ENCODE measurements at regions not wholly inside any gene's neighbourhood (a gene's known extent, or its start where the extent isn't known, plus 50 kb on each side); places are given as distances from the start of the nearest gene placed in this dataset.

DNA sequence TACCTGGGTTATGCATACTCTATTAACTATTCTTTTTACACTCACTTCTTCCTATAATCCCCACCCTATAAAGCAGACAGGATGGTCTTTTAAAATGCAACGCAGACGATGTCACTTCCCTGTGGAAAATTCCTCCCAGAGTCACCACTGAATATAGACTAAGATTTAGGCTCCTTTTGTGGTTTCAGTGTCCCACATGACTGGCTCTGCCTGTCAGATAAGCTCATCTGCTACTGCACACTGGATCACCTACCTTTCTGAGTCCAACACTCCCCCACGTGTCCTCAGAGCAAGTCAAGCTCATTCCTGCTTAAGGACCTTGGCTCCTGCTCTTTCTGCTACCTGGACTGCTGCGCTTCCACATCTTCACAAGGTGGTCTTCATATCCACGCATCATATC lies 73.0 kb upstream of the SIPA1L2 start:
- Histone ChIP-seq H3K36me3 (ENCODE audit: control insufficient read depth, insufficient read depth, low read length) (no peaks in the 10 kb centered on the region), H3K9me3 (replicated peaks; ENCODE audit: control insufficient read depth, insufficient read depth, low read depth, low read length) (no peaks in the 10 kb centered on the region), H3K27ac (ENCODE audit: extremely low read depth, low read depth, low read length) (no peak overlapping the region), H3K4me2 (ENCODE audit: insufficient read depth, low read length) (no peak overlapping the region), H4K20me1 (replicated peaks; ENCODE audit: control insufficient read depth, insufficient read depth, low read length) (no peaks in the 10 kb centered on the region; the same call in 1 of the 2 replicates), H3K9me1 (ENCODE audit: control insufficient read depth, insufficient read depth, low read length) (no peaks in the 10 kb centered on the region), H3K27me3 (ENCODE audit: control insufficient read depth in 2 of 2, insufficient read depth in 2 of 2, low read length in 2 of 2) (no peaks in the 10 kb centered on the region), H3K4me1 (replicated peaks in 1 of 2; ENCODE audit: control insufficient read depth in 2 of 2, insufficient read depth in 2 of 2, low read length in 2 of 2) (no peaks in the 10 kb centered on the region; a peak in 1 of 5 replicates), H2AFZ (ENCODE audit: low read depth, low read length) (no peak overlapping the region), H3K79me2 (ENCODE audit: control insufficient read depth, insufficient read depth, low read length) (no peaks in the 10 kb centered on the region), H3K9ac (ENCODE audit: insufficient read depth in 1 of 2, low read depth in 2 of 2, low read length in 2 of 2) (no peak overlapping the region), H3K4me3 (no peak overlapping the region)
- ChIA-PET CTCF (ENCODE audit: low intra/inter-chr PET ratio) (no interaction called here), POLR2A (no interaction called here)
- no TSS peak for BruUV-seq (replicated peaks)
- DNase-seq (ENCODE audit: extremely low read depth in 1 of 4, low spot score in 3 of 4) (no peak), ATAC-seq (no peak), FAIRE-seq (no peak)
- in situ Hi-C loops (cut with MboI), result no loop called here
- WGBS (ENCODE audit: insufficient coverage, low coverage, missing lambda C conversion rate), result 0% methylated on average over 5 of the region's 5 CpGs
- intact Hi-C loops (cut with micrococcal nuclease), result no loop called here
- TF ChIP-seq, protein P1, sequence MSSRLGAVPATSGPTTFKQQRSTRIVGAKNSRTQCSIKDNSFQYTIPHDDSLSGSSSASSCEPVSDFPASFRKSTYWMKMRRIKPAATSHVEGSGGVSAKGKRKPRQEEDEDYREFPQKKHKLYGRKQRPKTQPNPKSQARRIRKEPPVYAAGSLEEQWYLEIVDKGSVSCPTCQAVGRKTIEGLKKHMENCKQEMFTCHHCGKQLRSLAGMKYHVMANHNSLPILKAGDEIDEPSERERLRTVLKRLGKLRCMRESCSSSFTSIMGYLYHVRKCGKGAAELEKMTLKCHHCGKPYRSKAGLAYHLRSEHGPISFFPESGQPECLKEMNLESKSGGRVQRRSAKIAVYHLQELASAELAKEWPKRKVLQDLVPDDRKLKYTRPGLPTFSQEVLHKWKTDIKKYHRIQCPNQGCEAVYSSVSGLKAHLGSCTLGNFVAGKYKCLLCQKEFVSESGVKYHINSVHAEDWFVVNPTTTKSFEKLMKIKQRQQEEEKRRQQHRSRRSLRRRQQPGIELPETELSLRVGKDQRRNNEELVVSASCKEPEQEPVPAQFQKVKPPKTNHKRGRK (tag; IDR thresholded peaks at IDR 0.05), result no peak
- TF ChIP-seq SAP30 (IDR thresholded peaks at IDR 0.05; ENCODE audit: borderline replicate concordance, insufficient read depth, low read depth, low read length, poor library complexity, severe bottlenecking), result no peak
- no peak for TF ChIP-seq TCF3 (CRISPR knock-in tag; IDR thresholded peaks at IDR 0.05)
- no peak for TF ChIP-seq MTF1 (CRISPR knock-in tag; IDR thresholded peaks at IDR 0.05; ENCODE audit: borderline replicate concordance)
- TF ChIP-seq ZNF707 (CRISPR knock-in tag; conservative IDR thresholded peaks at IDR 0.05), result no peak
- no peak for TF ChIP-seq ZNF143 (CRISPR knock-in tag; IDR thresholded peaks at IDR 0.05)
- no peak for TF ChIP-seq FOXP1 (CRISPR knock-in tag; IDR thresholded peaks at IDR 0.05)
- TF ChIP-seq FOXA1 (IDR thresholded peaks at IDR 0.05; ENCODE audit: borderline replicate concordance), result no peak
- TF ChIP-seq, protein P2, sequence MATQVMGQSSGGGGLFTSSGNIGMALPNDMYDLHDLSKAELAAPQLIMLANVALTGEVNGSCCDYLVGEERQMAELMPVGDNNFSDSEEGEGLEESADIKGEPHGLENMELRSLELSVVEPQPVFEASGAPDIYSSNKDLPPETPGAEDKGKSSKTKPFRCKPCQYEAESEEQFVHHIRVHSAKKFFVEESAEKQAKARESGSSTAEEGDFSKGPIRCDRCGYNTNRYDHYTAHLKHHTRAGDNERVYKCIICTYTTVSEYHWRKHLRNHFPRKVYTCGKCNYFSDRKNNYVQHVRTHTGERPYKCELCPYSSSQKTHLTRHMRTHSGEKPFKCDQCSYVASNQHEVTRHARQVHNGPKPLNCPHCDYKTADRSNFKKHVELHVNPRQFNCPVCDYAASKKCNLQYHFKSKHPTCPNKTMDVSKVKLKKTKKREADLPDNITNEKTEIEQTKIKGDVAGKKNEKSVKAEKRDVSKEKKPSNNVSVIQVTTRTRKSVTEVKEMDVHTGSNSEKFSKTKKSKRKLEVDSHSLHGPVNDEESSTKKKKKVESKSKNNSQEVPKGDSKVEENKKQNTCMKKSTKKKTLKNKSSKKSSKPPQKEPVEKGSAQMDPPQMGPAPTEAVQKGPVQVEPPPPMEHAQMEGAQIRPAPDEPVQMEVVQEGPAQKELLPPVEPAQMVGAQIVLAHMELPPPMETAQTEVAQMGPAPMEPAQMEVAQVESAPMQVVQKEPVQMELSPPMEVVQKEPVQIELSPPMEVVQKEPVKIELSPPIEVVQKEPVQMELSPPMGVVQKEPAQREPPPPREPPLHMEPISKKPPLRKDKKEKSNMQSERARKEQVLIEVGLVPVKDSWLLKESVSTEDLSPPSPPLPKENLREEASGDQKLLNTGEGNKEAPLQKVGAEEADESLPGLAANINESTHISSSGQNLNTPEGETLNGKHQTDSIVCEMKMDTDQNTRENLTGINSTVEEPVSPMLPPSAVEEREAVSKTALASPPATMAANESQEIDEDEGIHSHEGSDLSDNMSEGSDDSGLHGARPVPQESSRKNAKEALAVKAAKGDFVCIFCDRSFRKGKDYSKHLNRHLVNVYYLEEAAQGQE (IDR thresholded peaks at IDR 0.05; ENCODE audit: borderline replicate concordance), result no peak
- TF ChIP-seq, protein P2 (CRISPR knock-in tag; IDR thresholded peaks at IDR 0.05; ENCODE audit: low read depth), result no peak
- TF ChIP-seq ZBTB7A (IDR thresholded peaks at IDR 0.05; ENCODE audit: borderline replicate concordance, control insufficient read depth, low read depth, low read length), result no peak
